ENCODE measurements at regions not wholly inside any gene's neighbourhood (a gene's known extent, or its start where the extent isn't known, plus 50 kb on each side); places are given as distances from the start of the nearest gene placed in this dataset.
"Not testable (repeated sequence)": the region's sequence is repeated elsewhere in the genome, so short reads cannot be mapped to it uniquely, and the experiment has no call there.

GRCh38 chr5:167427641-167428040 is 863.8 kb upstream of the WWC1 start:
- DNase-seq (ENCODE audit: low read depth, low spot score) = not testable (repeated sequence)

- no peak for DNase-seq (ENCODE audit: low read depth, low spot score)
Observed at GRCh38 chr5:167440846-167441245, 850.6 kb upstream of the WWC1 start.

- peak; percentile 80 for DNase-seq (ENCODE audit: low read depth, low spot score)
Observed at GRCh38 chr5:167442922-167443321, 848.5 kb upstream of the WWC1 start.

- peak; percentile 57 for DNase-seq (ENCODE audit: low read depth, low spot score)
Observed at GRCh38 chr5:167447466-167448375, 843.7 kb upstream of the WWC1 start.

GRCh38 chr5:167448376-167448775 is 843.1 kb upstream of the WWC1 start:
- DNase-seq (ENCODE audit: low read depth, low spot score) = no peak

DNA sequence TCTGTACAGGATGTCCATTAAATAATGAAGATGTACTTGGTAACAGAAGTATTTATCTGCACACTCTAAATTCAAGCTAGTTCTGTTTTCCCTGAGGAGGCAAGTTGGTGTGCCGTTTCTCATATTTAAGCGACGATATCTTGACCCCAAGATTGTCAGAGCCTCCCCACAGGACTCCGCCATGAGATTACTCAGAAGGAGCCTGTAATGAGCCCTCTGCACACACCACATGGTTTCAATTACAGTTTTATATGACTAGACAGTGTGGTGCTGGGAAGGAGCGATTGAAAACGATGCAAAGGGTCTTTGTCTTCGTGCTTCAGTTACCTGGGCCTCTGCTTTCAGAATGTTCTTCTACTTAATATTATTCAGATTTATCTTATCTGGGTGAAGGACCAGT is 840.4 kb upstream of the WWC1 start:
- no peak for DNase-seq (ENCODE audit: low read depth, low spot score)

DNA sequence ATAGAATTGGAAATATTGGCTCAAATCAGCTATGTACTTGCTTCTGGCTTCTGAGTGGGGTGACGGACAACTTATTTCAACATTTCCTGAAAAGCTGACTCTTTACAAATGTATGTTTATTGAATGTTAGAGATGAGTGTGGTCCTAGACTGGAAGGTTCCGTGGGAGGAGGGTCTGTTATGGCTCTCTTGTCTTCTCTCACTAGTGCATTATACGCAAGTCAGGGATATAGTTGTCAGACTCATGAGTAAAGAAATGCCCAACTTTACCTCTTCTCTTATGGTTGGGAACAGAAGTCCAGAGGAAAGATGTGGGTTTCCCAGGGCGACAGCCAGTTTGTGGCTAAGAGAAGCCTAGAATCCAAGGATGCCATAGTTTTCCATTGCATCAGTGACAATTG is 839.3 kb upstream of the WWC1 start:
- DNase-seq (ENCODE audit: low read depth, low spot score) = no peak

DNA sequence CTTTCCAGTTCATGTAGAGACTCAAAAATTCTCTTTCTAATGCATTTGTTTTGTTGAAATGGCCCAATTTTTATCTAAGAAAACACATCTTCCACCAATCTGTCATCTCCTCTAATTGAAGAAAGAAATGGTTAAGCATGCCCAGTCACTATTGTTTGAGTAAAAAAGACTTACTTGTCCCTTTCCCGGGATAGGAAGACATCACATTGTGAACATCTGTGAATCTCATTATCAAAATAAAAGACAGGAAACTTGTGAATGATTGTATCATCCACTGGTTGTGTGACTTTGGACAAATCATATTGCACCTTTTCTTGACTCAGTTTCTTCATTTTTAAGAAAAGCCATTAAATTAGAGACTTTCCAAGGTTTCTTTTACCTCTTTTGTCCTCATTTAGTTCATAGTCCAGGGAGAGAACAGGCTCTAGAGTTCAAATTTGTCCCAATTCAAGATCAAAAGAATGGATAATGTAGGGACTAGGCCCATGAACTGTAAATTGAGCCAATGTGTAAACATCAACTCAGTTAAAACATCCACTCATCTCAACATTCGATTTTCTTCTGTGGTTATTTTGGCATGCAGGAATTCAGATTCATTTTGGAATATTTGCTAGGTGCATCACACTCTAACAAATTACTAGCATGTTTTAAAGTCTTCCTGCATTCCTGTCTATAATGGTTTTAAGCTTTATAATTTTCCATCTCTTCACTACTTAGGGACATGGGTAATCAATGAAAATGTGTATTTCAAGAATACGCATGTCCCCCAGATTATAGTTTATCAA is 838.0 kb upstream of the WWC1 start:
- peak; percentile 46 for DNase-seq (ENCODE audit: low read depth, low spot score)

- no peak for DNase-seq (ENCODE audit: low read depth, low spot score)
Observed at GRCh38 chr5:167458412-167458811, 833.0 kb upstream of the WWC1 start.

GRCh38 chr5:167460449-167461020 is 830.9 kb upstream of the WWC1 start:
- no peak for DNase-seq (ENCODE audit: low read depth, low spot score)

DNA sequence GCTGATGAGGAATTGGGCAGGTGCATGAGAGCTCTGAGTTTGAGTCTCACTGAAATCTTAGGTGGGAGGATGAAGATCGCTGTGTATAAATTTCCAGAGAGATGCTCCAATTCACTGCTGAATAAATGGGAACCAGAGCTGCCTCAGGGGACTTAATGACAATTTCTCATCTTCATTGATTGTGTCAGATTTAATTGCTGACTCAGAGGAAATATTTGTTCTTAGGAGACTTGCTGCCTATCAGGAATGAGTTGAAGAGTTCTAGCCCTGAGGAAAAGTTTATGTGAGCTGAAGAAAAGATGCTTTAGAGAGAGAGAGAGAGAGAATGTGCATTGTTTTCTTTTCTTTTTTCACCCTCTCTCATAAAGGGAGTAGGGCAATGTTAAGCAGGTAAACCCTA is 827.5 kb upstream of the WWC1 start:
- no peak for DNase-seq (ENCODE audit: low read depth, low spot score)

GRCh38 chr5:167466992-167467391 is 824.5 kb upstream of the WWC1 start:
- no peak for DNase-seq (ENCODE audit: low read depth, low spot score)

DNA sequence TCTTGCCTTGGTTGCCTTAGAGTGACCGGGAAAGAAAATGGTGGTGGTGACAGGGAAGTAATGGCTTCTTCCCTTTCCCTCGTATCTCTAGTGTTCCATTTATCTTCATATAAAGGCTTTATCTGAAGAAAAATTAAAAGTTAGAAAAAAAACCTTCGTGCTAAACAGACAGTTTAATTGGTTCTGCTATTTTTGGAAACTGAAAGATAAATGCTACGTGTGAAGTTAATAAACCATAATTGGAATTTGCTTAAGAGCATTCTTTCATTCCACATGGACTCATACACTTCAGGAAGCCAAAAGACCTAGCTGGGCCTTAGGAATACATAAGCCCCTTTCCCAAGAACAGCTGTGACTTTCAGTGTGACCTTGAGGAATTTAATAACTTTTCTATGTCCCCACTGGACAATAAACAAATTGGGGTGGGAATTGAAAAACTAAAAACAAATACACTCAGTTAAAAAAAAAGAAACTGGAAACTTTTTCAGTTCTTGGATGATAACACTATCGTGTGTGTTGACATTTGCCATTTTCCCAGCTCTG is 818.8 kb upstream of the WWC1 start:
- DNase-seq (ENCODE audit: low read depth, low spot score) = no peak

DNA sequence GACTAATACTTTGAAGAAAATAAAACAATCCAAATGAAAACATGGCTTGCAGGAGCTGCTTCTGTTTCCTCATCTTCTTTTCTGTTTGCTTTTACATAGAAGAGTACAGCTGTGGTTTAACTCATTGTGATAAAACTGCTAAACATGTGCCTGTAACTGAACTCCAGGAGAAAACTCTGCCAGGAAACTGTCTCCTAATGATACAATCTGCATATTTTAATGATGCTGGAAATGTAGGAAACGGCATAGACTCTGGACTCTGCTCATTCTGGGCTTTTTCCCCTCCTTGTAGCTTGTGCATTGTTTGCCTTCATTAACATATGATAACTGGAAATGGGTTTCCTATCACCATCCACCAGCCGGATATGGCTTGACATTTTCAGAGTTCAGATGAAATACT is 813.3 kb upstream of the WWC1 start:
- peak; percentile 77 for DNase-seq (ENCODE audit: low read depth, low spot score)

GRCh38 chr5:167479779-167480178 is 811.7 kb upstream of the WWC1 start:
- DNase-seq (ENCODE audit: low read depth, low spot score) = peak; percentile 68

DNA sequence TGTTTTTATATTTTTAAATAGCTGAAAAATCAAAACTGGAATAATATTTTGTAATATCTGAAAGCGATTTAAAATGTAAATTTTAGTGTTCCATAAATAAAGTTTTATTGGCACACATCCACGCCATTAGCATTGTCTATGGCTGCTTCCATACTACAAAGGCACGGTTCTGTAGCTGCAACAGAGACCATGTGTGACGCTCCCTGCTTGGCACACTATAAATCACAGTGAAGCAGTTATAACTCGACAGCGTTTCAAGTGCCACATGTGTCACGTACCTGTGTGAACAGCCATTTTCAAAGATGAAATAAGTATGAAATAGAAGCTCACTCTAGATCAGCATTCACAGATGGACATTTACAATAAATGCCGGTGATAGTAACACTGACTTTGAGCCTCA is 810.1 kb upstream of the WWC1 start:
- no peak for DNase-seq (ENCODE audit: low read depth, low spot score)

- DNase-seq (ENCODE audit: low read depth, low spot score) = no peak
Observed at GRCh38 chr5:167482555-167482954, 808.9 kb upstream of the WWC1 start.

DNA sequence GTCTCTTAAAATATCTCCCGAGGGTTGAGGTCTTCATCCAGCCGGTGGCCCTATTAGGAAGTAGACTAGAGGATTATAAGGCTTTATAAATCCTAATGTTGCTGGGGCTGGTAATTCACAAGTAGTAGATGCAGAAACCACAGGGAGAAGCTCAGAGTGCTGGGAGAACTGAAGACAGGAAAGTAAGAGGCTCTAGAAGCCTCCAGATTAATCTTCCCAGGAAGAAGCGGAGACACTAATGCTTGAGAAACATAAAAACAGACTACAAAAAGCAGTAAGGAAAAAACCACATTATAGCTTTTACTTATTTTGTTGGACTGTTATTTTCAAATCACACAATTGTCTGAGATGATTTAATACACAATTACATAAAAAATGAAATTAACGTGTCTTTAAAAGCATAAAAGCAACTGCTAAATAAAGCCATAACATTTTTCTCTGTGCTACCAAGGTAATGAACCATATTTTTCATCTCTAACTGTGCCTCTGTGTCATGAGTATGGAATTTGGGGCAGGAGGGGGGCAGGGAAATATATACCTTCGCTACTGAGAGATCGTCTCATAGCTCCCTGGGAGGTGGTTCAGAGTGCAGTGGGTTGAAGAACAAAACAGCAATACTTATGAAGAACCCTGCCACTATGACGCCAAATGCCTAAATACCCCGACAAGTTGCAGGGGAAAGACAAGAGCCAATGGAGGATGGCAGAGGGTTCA is 806.2 kb upstream of the WWC1 start:
- peak; percentile 37 for DNase-seq (ENCODE audit: low read depth, low spot score)

GRCh38 chr5:167488371-167488770 is 803.1 kb upstream of the WWC1 start:
- peak; percentile 26 for DNase-seq (ENCODE audit: low read depth, low spot score)

- peak; percentile 40 for DNase-seq (ENCODE audit: low read depth, low spot score)
Observed at GRCh38 chr5:167489202-167489601, 802.2 kb upstream of the WWC1 start.

- no peak for DNase-seq (ENCODE audit: low read depth, low spot score)
Observed at GRCh38 chr5:167503926-167504720, 787.3 kb upstream of the WWC1 start.
